ENCODE measurements at regions not wholly inside any gene's neighbourhood (a gene's known extent, or its start where the extent isn't known, plus 50 kb on each side); places are given as distances from the start of the nearest gene placed in this dataset.

DNA sequence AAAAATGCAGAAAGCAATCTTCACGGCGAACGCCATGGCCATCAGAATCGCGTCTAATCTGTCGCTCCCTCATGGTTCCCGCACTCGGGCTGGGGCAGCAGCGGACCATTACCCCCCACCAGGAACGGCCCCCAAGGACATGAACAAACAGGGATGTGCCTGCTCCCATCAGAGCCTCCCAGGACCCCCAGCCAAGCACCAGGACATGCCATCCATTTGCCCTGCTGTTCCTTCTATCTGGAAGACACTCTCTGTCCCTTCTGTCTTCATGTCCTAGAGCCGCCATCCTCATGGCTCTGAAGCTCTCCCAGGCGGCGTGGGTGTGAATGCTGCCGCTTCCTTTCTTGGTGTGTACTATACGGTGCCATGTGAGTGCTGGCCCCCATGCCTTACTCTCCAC is 371.8 kb downstream of the BCL11B start:
- TF ChIP-seq, protein P1, sequence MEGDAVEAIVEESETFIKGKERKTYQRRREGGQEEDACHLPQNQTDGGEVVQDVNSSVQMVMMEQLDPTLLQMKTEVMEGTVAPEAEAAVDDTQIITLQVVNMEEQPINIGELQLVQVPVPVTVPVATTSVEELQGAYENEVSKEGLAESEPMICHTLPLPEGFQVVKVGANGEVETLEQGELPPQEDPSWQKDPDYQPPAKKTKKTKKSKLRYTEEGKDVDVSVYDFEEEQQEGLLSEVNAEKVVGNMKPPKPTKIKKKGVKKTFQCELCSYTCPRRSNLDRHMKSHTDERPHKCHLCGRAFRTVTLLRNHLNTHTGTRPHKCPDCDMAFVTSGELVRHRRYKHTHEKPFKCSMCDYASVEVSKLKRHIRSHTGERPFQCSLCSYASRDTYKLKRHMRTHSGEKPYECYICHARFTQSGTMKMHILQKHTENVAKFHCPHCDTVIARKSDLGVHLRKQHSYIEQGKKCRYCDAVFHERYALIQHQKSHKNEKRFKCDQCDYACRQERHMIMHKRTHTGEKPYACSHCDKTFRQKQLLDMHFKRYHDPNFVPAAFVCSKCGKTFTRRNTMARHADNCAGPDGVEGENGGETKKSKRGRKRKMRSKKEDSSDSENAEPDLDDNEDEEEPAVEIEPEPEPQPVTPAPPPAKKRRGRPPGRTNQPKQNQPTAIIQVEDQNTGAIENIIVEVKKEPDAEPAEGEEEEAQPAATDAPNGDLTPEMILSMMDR (IDR thresholded peaks at IDR 0.05) = no peak
- DNase-seq (ENCODE audit: low spot score) (no peak), ATAC-seq (ENCODE audit: insufficient number of reproducible peaks, low FRiP score, low read depth) (no peak)
- Histone ChIP-seq H3K27me3 (replicated peaks; ENCODE audit: insufficient read depth) (no peaks in the 10 kb centered on the region), H3K4me1 (ENCODE audit: control insufficient read depth in 1 of 2, low read depth in 2 of 2) (no peaks in the 10 kb centered on the region), H3K36me3 (no peaks in the 10 kb centered on the region), H3K4me3 (no peak overlapping the region), H3K9me3 (no peaks in the 10 kb centered on the region), H3K27ac (no peak overlapping the region)

DNA sequence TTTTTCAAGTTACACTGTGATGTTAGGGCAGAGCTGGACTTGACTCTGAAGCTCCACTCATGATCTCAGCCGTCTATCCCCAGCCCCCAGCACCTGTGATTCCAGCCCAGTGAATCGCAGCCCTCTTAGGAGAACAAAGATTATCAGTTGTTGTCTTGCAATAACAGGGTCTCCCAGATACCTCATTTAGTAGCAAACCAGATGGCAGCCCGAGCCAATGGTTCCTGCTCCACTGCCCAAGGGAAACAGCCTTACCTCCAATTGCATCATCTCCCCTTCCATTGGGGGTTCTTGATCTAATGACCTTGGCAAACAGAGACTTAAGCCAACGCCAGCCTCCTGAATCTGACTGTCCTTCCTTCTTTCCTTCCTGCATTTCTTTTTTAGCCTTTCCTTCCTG is 371.2 kb downstream of the BCL11B start:
- DNase-seq (ENCODE audit: low spot score) = no peak

DNA sequence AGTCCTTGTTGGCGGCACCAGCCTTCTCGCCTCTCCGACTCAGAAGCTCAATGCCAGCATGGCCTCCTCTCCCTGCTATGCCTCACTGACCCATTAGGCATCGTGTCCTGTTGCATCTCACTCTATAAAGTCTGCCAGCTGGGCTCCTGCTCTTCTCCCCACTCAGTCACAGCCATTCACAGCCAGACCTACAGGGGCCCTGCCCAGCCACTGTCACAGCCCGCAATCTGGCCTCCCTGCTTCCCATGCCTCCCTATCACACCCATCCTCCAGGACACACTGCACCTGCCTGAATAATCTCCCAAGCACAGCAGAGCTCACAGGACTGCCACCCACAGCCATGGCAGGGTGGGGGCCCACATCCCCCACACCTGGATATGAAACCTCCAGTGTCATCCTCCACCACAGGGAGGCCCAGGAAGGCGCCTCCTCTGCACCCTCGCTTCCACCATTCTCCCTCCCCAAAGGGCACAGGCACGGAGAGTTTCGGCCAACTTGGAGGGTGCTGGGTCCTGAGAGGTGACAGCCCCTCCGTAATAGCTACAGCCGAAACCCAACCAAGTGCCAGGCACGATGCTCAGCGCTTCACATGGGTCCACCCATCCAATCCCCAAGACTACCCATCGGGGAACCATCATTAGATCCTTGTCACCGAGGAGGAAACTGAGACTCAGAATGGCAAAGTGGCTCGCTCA is 370.3 kb downstream of the BCL11B start:
- Histone ChIP-seq H3K27ac (no peak overlapping the region), H3K36me3 (no peaks in the 10 kb centered on the region), H3K27me3 (replicated peaks; ENCODE audit: insufficient read depth) (no peaks in the 10 kb centered on the region), H3K4me1 (ENCODE audit: control insufficient read depth in 1 of 2, low read depth in 2 of 2) (no peaks in the 10 kb centered on the region), H3K9me3 (no peaks in the 10 kb centered on the region), H3K4me3 (no peak overlapping the region)
- no peak for ATAC-seq (ENCODE audit: insufficient number of reproducible peaks, low FRiP score, low read depth)
- TF ChIP-seq, protein P1 (IDR thresholded peaks at IDR 0.05) = no peak
- no peak for DNase-seq (ENCODE audit: low spot score)

More for the DNA sequence above, 371.2 kb downstream of the BCL11B start:
- Histone ChIP-seq H3K36me3 (no peaks in the 10 kb centered on the region), H3K27ac (no peak overlapping the region), H3K4me3 (no peak overlapping the region), H3K4me1 (ENCODE audit: control insufficient read depth in 1 of 2, low read depth in 2 of 2) (no peaks in the 10 kb centered on the region), H3K9me3 (no peaks in the 10 kb centered on the region), H3K27me3 (replicated peaks; ENCODE audit: insufficient read depth) (no peaks in the 10 kb centered on the region)
- TF ChIP-seq, protein P1 (IDR thresholded peaks at IDR 0.05) = no peak
- no peak for ATAC-seq (ENCODE audit: insufficient number of reproducible peaks, low FRiP score, low read depth)

DNA sequence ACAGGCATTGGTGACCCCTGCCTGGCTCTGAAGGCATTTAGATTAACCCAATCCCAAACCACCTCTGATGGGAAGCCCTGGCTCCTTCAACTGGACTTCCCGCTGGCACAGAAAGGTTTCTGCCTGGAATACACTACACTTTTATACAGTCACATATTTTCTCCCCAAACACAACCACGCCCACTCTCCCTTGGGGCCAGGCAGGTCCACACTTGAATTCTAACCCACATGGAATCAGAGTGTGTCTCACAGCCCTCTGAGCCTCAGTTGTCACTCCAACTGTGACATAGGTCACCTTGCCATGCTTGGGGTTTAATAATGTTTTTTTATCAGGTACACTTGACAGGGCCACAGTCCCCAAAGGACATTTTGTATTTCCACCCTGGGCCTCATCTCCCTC is 368.6 kb downstream of the BCL11B start:
- Histone ChIP-seq H3K36me3 (no peaks in the 10 kb centered on the region), H3K27ac (no peak overlapping the region), H3K4me3 (no peak overlapping the region), H3K9me3 (no peaks in the 10 kb centered on the region), H3K4me1 (ENCODE audit: control insufficient read depth in 1 of 2, low read depth in 2 of 2) (no peaks in the 10 kb centered on the region), H3K27me3 (replicated peaks; ENCODE audit: insufficient read depth) (no peaks in the 10 kb centered on the region)
- TF ChIP-seq, protein P1 (IDR thresholded peaks at IDR 0.05) = no peak
- ATAC-seq (ENCODE audit: insufficient number of reproducible peaks, low FRiP score, low read depth) = no peak
- no peak for DNase-seq (ENCODE audit: low spot score)

DNA sequence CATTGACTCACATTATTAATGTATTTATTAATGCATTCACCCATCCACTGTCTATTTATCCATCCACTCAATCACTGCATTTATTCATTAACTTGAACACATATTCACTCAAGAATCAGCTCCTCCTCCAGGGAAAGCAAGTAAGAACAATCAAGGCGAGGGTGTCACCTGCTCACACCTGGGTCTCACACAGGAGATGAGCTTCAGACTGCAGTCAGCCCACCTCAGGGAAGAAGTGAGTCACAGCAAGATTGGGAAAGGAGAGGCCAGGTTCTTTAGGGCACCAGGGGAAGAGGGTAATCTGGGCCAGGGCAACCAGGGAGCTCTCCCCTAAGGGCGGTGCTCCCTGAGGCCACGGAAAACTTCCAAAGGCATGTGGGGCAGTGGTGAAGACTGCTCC is 367.3 kb downstream of the BCL11B start:
- Histone ChIP-seq H3K9me3 (no peaks in the 10 kb centered on the region), H3K27me3 (replicated peaks; ENCODE audit: insufficient read depth) (no peaks in the 10 kb centered on the region), H3K4me1 (ENCODE audit: control insufficient read depth in 1 of 2, low read depth in 2 of 2) (no peaks in the 10 kb centered on the region), H3K36me3 (no peaks in the 10 kb centered on the region), H3K4me3 (no peak overlapping the region), H3K27ac (no peak overlapping the region)
- ATAC-seq (ENCODE audit: insufficient number of reproducible peaks, low FRiP score, low read depth) (no peak), DNase-seq (ENCODE audit: low spot score) (no peak)
- TF ChIP-seq, protein P1 (IDR thresholded peaks at IDR 0.05) = no peak
